ENCODE measurements at regions not wholly inside any gene's neighbourhood (a gene's known extent, or its start where the extent isn't known, plus 50 kb on each side); places are given as distances from the start of the nearest gene placed in this dataset.

DNA sequence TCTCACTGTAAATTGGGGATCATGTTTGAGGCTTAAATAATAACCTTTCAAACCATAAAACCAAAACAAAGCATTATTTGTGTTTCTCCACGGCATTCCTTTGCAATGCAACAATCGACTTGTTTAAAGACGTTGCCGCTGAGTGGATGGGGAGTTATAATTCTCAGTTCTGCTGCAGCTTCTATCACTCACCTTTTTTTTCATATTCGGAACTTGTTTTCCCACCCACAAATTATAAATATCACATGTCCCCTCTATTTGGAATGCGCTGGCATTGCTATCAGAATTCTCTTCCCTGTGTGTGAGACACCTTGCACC, 372.8 kb upstream of the SMIM21 start:
- TF ChIP-seq POLR2A (IDR thresholded peaks at IDR 0.05; ENCODE audit: low read length) = no peak
- no peak for TF ChIP-seq GATA1 (IDR thresholded peaks at IDR 0.05; ENCODE audit: low read depth, low read length)
